Brain microvascular endothelial cell (primary cell): ENCODE measurements at regions not wholly inside any gene's neighbourhood (a gene's known extent, or its start where the extent isn't known, plus 50 kb on each side); places are given as distances from the start of the nearest gene placed in this dataset.
A peak's percentile ranks its signal among the peaks of the same experiment; 100 is the strongest.

Experiments
- DNase-seq: peaks from one replicate; pipeline ENCODE4 v3.0.0-alpha.2; 2020
- H3K27ac ChIP-seq: fragments of 250-450 bp; sonication (Bioruptor Pico); 2 replicates; pipeline ENCODE4 v1.5.1; 2020; ENCODE audit warnings: mild to moderate bottlenecking, moderate library complexity
- H3K27me3 ChIP-seq: fragments of 250-450 bp; sonication (Bioruptor Pico); replicated peaks from 2 replicates; pipeline ENCODE4 v1.5.1; 2020; ENCODE audit warnings: mild to moderate bottlenecking
- H3K36me3 ChIP-seq: fragments of 250-450 bp; sonication (Bioruptor Pico); replicated peaks from 2 replicates; pipeline ENCODE4 v1.5.1; 2020; ENCODE audit warnings: mild to moderate bottlenecking
- H3K4me3 ChIP-seq: 2 replicates; pipeline ENCODE4 v1.5.1; 2011; ENCODE audit warnings: low read depth, mild to moderate bottlenecking, control low read depth, low read length, moderate library complexity
- in situ Hi-C: cut with HindIII; loops from 2 replicates; pipeline ENCODE4 v1.10.0; 2017; ENCODE audit warnings: low sequenced_read_pairs, low pct_ligation_motif_present
- TF ChIP-seq, protein P1 (sequence below): IDR thresholded peaks from 2 replicates; pipeline ENCODE4 v1.5.1; 2011; ENCODE audit warnings: low read depth, mild to moderate bottlenecking, moderate library complexity, low read length, control low read depth, inconsistent platforms; ENCODE audit errors: missing control alignments

- H3K27ac ChIP-seq: no peak overlapping the region
- TF ChIP-seq, protein P1, sequence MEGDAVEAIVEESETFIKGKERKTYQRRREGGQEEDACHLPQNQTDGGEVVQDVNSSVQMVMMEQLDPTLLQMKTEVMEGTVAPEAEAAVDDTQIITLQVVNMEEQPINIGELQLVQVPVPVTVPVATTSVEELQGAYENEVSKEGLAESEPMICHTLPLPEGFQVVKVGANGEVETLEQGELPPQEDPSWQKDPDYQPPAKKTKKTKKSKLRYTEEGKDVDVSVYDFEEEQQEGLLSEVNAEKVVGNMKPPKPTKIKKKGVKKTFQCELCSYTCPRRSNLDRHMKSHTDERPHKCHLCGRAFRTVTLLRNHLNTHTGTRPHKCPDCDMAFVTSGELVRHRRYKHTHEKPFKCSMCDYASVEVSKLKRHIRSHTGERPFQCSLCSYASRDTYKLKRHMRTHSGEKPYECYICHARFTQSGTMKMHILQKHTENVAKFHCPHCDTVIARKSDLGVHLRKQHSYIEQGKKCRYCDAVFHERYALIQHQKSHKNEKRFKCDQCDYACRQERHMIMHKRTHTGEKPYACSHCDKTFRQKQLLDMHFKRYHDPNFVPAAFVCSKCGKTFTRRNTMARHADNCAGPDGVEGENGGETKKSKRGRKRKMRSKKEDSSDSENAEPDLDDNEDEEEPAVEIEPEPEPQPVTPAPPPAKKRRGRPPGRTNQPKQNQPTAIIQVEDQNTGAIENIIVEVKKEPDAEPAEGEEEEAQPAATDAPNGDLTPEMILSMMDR: no peak
- in situ Hi-C loops: no loop called here
- no peak for DNase-seq
- no peaks in the 10 kb centered on the region for H3K36me3 ChIP-seq
- H3K4me3 ChIP-seq: no peak overlapping the region
- H3K27me3 ChIP-seq: peaks cover 3% of the 10 kb centered on the region
These were observed 93.0 kb upstream of the ID2 start for GRCh38 chr2:8588831-8589191.

- TF ChIP-seq, protein P1: no peak
- DNase-seq: no peak
- Histone ChIP-seq H3K27me3 (peaks cover 3% of the 10 kb centered on the region), H3K36me3 (no peaks in the 10 kb centered on the region), H3K4me3 (no peak overlapping the region), H3K27ac (no peak overlapping the region)
- in situ Hi-C loops: no loop called here
These were observed 92.1 kb upstream of the ID2 start for GRCh38 chr2:8589721-8590120.

- no peak for DNase-seq
- TF ChIP-seq, protein P1: no peak
- no peak overlapping the region for H3K27ac ChIP-seq
- no peak overlapping the region for H3K4me3 ChIP-seq
- in situ Hi-C loops: no loop called here
- H3K27me3 ChIP-seq: peaks cover 3% of the 10 kb centered on the region
- H3K36me3 ChIP-seq: no peaks in the 10 kb centered on the region
These were observed 90.9 kb upstream of the ID2 start for GRCh38 chr2:8590938-8591337.

- no peak for DNase-seq
- TF ChIP-seq, protein P1: no peak
- H3K4me3 ChIP-seq: no peak overlapping the region
- in situ Hi-C loops: no loop called here
- no peaks in the 10 kb centered on the region for H3K36me3 ChIP-seq
- H3K27ac ChIP-seq: no peak overlapping the region
- H3K27me3 ChIP-seq: no peaks in the 10 kb centered on the region
These were observed 89.1 kb upstream of the ID2 start for GRCh38 chr2:8592736-8593135.

- Histone ChIP-seq H3K4me3 (no peak overlapping the region), H3K36me3 (no peaks in the 10 kb centered on the region), H3K27me3 (no peaks in the 10 kb centered on the region), H3K27ac (no peak overlapping the region)
- in situ Hi-C loops: no loop called here
- TF ChIP-seq, protein P1: no peak
- DNase-seq: no peak
These were observed 88.6 kb upstream of the ID2 start for GRCh38 chr2:8593243-8593642.

- in situ Hi-C loops: no loop called here
- no peaks in the 10 kb centered on the region for H3K27me3 ChIP-seq
- peak; percentile 10 for DNase-seq
- TF ChIP-seq, protein P1: no peak
- no peaks in the 10 kb centered on the region for H3K36me3 ChIP-seq
- H3K4me3 ChIP-seq: no peak overlapping the region
- no peak overlapping the region for H3K27ac ChIP-seq
These were observed 87.0 kb upstream of the ID2 start for GRCh38 chr2:8594731-8595427.
